K562 (cell line): ENCODE measurements at regions not wholly inside any gene's neighbourhood (a gene's known extent, or its start where the extent isn't known, plus 50 kb on each side); places are given as distances from the start of the nearest gene placed in this dataset.

ENCODE experiments used
- ATAC-seq: fragments of 200-7000 bp; cut with Tn5 transposase; 3 replicates; pipeline ENCODE4 v1.9.1; 2020; ENCODE audit warnings: moderate library complexity
- BruUV-seq: library from RNA; stranded (reverse); fragments of 400-500 nt; replicated peaks from 2 replicates; lab custom pipeline; 2021; lab: Mats Ljungman, UMichigan
- CTCF ChIA-PET: fragments of 300-600 bp; formaldehyde crosslinking; extraction: SDS; loops from one replicate; lab custom pipeline; 2021; ENCODE audit warnings: low intra/inter-chr PET ratio; lab: Yijun Ruan, JAX
- POLR2A ChIA-PET: fragments of 300-600, 350-650 bp; sonication (Branson Sonifier 250); formaldehyde crosslinking; extraction: SDS; loops from one replicate; lab custom pipeline; 2021; ENCODE audit warnings: antibody characterized with exemption, inconsistent platforms; lab: Yijun Ruan, JAX
- DNase-seq, 4 experiments: peaks; one replicate each; pipeline versions ENCODE4 v3.0.0 to v3.0.0-alpha.2; 2011 to 2018; ENCODE audit warnings: low spot score in 3 of 4, mixed read lengths in 3 of 4; ENCODE audit errors: extremely low read depth in 1 of 4
- FAIRE-seq: peaks from 2 replicates; lab custom pipeline; 2011; peaks lifted over from hg19 to GRCh38; lab: Jason Lieb, UNC
- H2AFZ ChIP-seq: 2 replicates; pipeline ENCODE4 v1.6.0; 2011; ENCODE audit warnings: low read depth, low read length, control low read depth, inconsistent platforms
- H3K27ac ChIP-seq: fragments of 200-600 bp; 3 replicates; pipeline ENCODE4 v1.8.0; 2011; ENCODE audit warnings: low read depth, mild to moderate bottlenecking, control low read depth, inconsistent platforms, low read length, moderate library complexity, mixed read lengths; ENCODE audit errors: extremely low read depth
- H3K27me3 ChIP-seq, 2 experiments: fragments of 300-600 bp in 1 of 2; 2 replicates in 1 of 2; 3 replicates in 1 of 2; pipeline versions ENCODE4 v1.6.0 to v1.8.0; 2011; ENCODE audit warnings: inconsistent platforms in 2 of 2, low read length in 2 of 2, mild to moderate bottlenecking in 1 of 2, mixed read lengths in 1 of 2, moderate library complexity in 1 of 2; ENCODE audit not compliant: control insufficient read depth in 2 of 2, insufficient read depth in 2 of 2
- H3K36me3 ChIP-seq: fragments of 300-600 bp; 3 replicates; pipeline ENCODE4 v1.8.0; 2011; ENCODE audit warnings: mild to moderate bottlenecking, low read length, inconsistent platforms; ENCODE audit not compliant: control insufficient read depth, insufficient read depth
- H3K4me1 ChIP-seq, 2 experiments: fragments of 200-600 bp in 1 of 2; replicated peaks in 1 of 2; 2 replicates in 1 of 2; 3 replicates in 1 of 2; pipeline versions ENCODE4 v1.5.1 to v1.8.0; 2011; ENCODE audit warnings: inconsistent platforms in 2 of 2, low read length in 2 of 2, mild to moderate bottlenecking in 1 of 2, mixed read lengths in 1 of 2, moderate library complexity in 1 of 2; ENCODE audit not compliant: control insufficient read depth in 2 of 2, insufficient read depth in 2 of 2
- H3K4me2 ChIP-seq: 2 replicates; pipeline ENCODE4 v1.6.1; 2011; ENCODE audit warnings: low read length, control low read depth, inconsistent platforms, mixed read lengths; ENCODE audit not compliant: insufficient read depth
- H3K4me3 ChIP-seq: fragments of 200-600 bp; sonication (generic), shearing (Covaris generic); 2 replicates; pipeline ENCODE4 v1.5.1; 2016; ENCODE audit warnings: control low read depth, inconsistent platforms
- H3K79me2 ChIP-seq: fragments of 200-600 bp; 3 replicates; pipeline ENCODE4 v1.8.0; 2011; ENCODE audit warnings: low read length, inconsistent platforms; ENCODE audit not compliant: control insufficient read depth, insufficient read depth
- H3K9ac ChIP-seq, 2 experiments: 2 replicates each; pipeline versions ENCODE4 v1.6.0 to v1.6.1; 2011; ENCODE audit warnings: low read depth in 2 of 2, low read length in 2 of 2, control low read depth in 1 of 2, inconsistent platforms in 1 of 2, mild to moderate bottlenecking in 1 of 2, mixed read lengths in 1 of 2; ENCODE audit not compliant: insufficient read depth in 1 of 2
- H3K9me1 ChIP-seq: one replicate; pipeline ENCODE4 v1.6.0; 2011; ENCODE audit warnings: inconsistent platforms, mild to moderate bottlenecking, low read length, moderate library complexity; ENCODE audit not compliant: control insufficient read depth, insufficient read depth
- H3K9me3 ChIP-seq: replicated peaks from 2 replicates; pipeline ENCODE4 v1.5.1; 2011; ENCODE audit warnings: low read depth, low read length, inconsistent platforms; ENCODE audit not compliant: control insufficient read depth, insufficient read depth
- H4K20me1 ChIP-seq: replicated peaks from 2 replicates; pipeline ENCODE4 v1.6.1; 2011; ENCODE audit warnings: low read length, inconsistent platforms, mixed read lengths; ENCODE audit not compliant: control insufficient read depth, insufficient read depth
- HNRNPLL ChIP-seq: fragments of 200-400 bp; formaldehyde crosslinking; IDR thresholded peaks from 2 replicates; pipeline ENCODE4 v1.6.1; 2017; ENCODE audit warnings: low read length, low read depth, mild to moderate bottlenecking; ENCODE audit not compliant: poor library complexity, severe bottlenecking
- ILF3 ChIP-seq: fragments of 450-650 bp; IDR thresholded peaks from 2 replicates; pipeline ENCODE4 v1.6.1; 2018; ENCODE audit warnings: antibody characterized with exemption, mild to moderate bottlenecking, moderate library complexity, borderline replicate concordance
- RHOXF2B ChIP-seq: fragments of 250-450 bp; sonication (Bioruptor Pico); conservative IDR thresholded peaks from 2 replicates; pipeline ENCODE4 v1.5.1; 2021
- ZFPM2 ChIP-seq: fragments of 250-450 bp; sonication (Bioruptor Pico); IDR thresholded peaks from 2 replicates; pipeline ENCODE4 v1.5.1; 2022; ENCODE audit warnings: mild to moderate bottlenecking
- WGBS: fragments of 100-300 bp; shearing (Covaris generic); methylation state at CpG from one replicate; pipeline ENCODE4 v1.1.6; 2016; ENCODE audit warnings: low coverage, mixed read lengths; ENCODE audit not compliant: insufficient coverage; ENCODE audit errors: missing lambda C conversion rate; 5-methylcytosine and 5-hydroxymethylcytosine counted together
- in situ Hi-C: fragments of 300-500 bp; cut with MboI; formaldehyde crosslinking; loops from 4 replicates; pipeline ENCODE4 v1.15.0; 2018; ENCODE audit warnings: inconsistent platforms, mixed read lengths
- intact Hi-C: fragments of 100-400 bp; cut with micrococcal nuclease; formaldehyde crosslinking; loops from 2 replicates; pipeline ENCODE4 v1.14.2; 2022

DNA sequence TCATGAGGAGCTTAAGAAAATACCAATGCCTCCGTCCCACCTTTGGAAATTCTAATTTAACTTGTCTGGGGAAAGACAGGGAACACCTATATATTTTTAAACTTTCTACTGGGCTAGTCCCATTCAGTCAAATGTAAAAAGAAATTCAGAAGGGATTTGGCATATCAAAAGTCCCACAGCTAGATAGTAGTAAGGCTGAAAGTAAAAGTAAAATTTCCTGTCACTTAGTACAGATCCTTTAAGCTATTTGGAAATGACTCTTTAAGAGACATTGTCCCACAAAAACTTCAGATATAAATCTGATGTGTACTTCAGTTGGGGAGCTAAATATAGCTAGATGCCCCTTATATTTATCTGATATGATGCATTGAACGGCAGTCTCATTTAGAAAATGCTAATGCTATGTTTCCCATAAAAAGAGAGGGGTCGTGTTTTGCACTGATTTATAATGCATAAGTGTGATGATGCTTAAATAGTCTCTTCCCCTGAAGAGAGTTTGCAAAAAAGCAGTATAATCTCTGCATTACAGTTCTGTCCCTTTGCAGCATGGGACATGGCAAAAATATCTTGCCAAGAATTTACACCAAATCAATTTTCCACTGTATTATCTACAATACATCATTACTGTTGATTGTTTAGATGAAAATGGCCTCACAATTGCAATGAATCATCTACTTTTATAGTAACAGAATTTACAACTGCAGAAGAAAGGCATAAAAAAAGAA lies 860.8 kb upstream of the MAP3K7 start:
- FAIRE-seq (no peak), DNase-seq (no peak), ATAC-seq (no peak)
- Histone ChIP-seq H3K9me3 (no peaks in the 10 kb centered on the region), H3K9me1 (no peaks in the 10 kb centered on the region), H2AFZ (no peak overlapping the region), H3K79me2 (no peaks in the 10 kb centered on the region), H3K4me3 (no peak overlapping the region), H3K4me2 (no peak overlapping the region), H3K27me3 (no peaks in the 10 kb centered on the region), H3K9ac (no peak overlapping the region), H3K4me1 (no peaks in the 10 kb centered on the region), H4K20me1 (no peaks in the 10 kb centered on the region), H3K27ac (no peak overlapping the region), H3K36me3 (no peaks in the 10 kb centered on the region)
- 2% methylated on average over 3 of the region's 3 CpGs for WGBS
- ChIA-PET POLR2A (no interaction called here), CTCF (no interaction called here)
- intact Hi-C loops (no loop called here), in situ Hi-C loops (no loop called here)
- TF ChIP-seq RHOXF2B (CRISPR knock-in tag) (no peak), HNRNPLL (no peak)
- no TSS peak for BruUV-seq

DNA sequence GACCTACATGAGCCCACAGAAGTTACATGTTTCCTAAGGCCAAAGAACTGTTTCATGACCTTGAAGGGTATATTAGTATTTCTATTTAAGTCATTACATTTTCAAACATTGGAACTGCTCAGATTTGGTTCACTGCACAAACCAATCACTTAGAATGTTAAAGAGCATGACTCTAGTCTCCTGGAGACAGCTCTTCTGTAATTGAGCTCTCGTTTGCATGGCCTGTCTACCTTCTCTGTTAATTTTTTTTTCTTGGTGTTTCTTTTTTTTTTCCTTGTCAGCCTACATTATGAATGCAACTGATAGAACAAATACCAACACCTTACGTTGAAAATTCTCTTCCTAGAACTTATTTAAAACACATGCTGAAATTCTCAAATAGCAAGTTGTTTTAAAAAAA lies 860.2 kb upstream of the MAP3K7 start:
- H3K27ac ChIP-seq, result no peak overlapping the region
- no peak overlapping the region for H3K4me3 ChIP-seq
- no peaks in the 10 kb centered on the region for H3K9me1 ChIP-seq
- no peaks in the 10 kb centered on the region for H3K9me3 ChIP-seq
- H3K4me2 ChIP-seq, result no peak overlapping the region
- 0% methylated on average over 2 of the region's 2 CpGs for WGBS
- H3K27me3 ChIP-seq, result no peaks in the 10 kb centered on the region
- in situ Hi-C loops (no loop called here), intact Hi-C loops (no loop called here)
- FAIRE-seq (no peak), ATAC-seq (no peak), DNase-seq (no peak)
- no peaks in the 10 kb centered on the region for H3K79me2 ChIP-seq
- no peaks in the 10 kb centered on the region for H4K20me1 ChIP-seq
- BruUV-seq, result no TSS peak
- H3K9ac ChIP-seq, result no peak overlapping the region
- POLR2A ChIA-PET, result no interaction called here
- no peaks in the 10 kb centered on the region for H3K4me1 ChIP-seq
- no peaks in the 10 kb centered on the region for H3K36me3 ChIP-seq
- TF ChIP-seq ZFPM2 (no peak), ILF3 (no peak)
- H2AFZ ChIP-seq, result no peak overlapping the region
- CTCF ChIA-PET, result no interaction called here
